Activated naive CD4-positive, alpha-beta T cell treated with anti-CD3 and anti-CD28 coated beads, Interleukin-2, amount 50 U/mL, for 16 hours (primary cell): ENCODE measurements at regions not wholly inside any gene's neighbourhood (a gene's known extent, or its start where the extent isn't known, plus 50 kb on each side); places are given as distances from the start of the nearest gene placed in this dataset.

Source experiments
- DNase-seq: peaks from one replicate; pipeline ENCODE4 v3.0.0-alpha.2; 2020

- no peak for DNase-seq
These were observed 167.9 kb upstream of the KIAA1217 start for GRCh38 chr10:24041034-24041433.

DNA sequence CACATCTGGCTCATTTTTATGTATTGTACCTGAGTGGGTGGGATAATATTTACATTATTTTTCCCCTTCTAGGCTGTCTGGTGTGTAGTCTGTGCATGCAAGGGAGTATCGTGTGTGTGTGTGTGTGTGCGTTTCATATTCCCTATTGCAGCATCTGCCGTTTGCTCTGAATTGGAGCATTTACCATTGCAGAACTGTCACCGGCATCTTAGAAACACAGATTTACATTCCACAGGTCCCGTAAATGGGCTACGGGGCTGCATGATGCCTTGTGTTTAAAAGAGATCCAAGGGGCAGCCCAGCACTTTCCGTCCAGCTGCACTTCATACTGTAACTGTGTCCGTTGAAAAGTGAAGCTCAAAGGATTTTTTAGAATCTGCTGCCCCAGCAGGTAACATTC lies 167.1 kb upstream of the KIAA1217 start:
- no peak for DNase-seq

DNA sequence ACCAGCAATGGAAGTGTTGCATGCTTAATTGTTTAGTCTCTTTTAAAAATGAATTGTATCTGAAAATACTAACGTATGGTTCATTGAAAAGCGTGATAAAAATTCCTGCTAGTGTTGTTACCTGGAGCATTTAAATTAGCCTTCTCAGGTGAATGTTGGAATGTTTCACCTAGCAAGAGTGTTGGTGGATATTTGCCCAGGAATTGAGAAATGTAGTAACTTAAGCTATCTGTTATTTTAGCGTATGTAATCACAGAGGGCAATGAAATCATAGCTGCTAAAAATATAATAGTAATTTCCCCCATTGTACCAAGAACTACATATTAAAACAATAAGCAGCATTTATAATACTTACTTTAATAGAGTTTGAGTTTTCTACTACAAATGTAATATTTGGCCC lies 166.1 kb upstream of the KIAA1217 start:
- DNase-seq = no peak

- no peak for DNase-seq
These were observed 162.9 kb upstream of the KIAA1217 start for GRCh38 chr10:24046060-24046459.

DNA sequence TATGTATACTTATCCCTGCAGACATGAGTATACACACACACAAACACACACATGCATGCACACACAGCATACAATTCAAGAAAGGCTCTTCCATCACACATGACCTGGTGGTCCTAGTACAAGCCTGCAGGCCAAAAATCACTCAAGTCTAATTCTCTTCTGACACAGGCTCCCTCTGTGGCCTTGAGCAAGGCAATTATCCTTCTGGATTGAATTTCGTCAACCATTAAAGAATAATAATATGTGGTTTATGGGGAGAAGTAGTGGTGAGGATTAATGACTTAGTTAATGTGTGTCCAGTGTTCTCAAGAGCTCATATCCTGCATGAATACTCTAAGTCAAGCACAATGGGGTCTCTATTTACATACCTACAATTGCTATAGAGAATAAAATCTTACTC lies 161.8 kb upstream of the KIAA1217 start:
- DNase-seq = no peak

DNA sequence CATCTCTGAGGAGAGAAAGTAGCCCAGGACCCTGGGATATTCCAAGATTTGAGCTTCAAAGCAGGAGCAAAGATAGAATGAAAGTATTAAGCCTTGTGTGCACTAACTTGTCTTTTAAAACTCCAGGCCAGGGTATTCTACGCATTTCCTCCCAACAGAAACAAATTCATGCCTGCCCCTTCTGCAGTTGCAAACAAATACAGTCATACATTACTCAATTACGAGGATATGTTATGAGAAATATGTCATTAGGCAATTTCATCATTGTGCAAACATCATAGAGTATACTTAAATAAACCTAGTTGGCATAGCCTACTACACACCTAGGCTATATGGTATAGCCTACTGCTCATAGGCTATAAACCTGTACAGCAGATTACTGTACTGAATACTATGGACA lies 154.5 kb upstream of the KIAA1217 start:
- DNase-seq = no peak

GRCh38 chr10:24080207-24080606 lies 128.7 kb upstream of the KIAA1217 start:
- DNase-seq = no peak

- no peak for DNase-seq
These were observed 122.4 kb upstream of the KIAA1217 start for GRCh38 chr10:24086296-24087086.

DNA sequence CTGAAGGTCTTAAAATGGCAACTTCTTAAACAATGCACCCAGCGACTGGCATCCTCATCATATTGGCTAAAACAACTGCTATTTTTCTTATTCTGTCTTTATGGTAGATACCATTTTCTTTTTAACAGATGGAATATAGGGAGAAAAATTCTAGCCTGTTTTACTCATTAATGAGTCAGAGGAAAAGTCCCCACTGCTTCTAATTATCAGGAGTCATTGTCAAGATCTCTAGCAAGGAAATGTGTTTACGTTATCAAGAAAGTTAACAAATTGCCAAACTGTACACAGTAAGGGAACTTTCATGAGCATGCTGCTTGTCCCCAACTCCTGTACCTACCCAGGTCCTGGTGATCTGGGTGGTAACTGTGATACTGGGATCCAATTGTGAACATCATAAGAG lies 117.7 kb upstream of the KIAA1217 start:
- no peak for DNase-seq

GRCh38 chr10:24096281-24096680 lies 112.7 kb upstream of the KIAA1217 start:
- no peak for DNase-seq

- no peak for DNase-seq
These were observed 111.2 kb upstream of the KIAA1217 start for GRCh38 chr10:24097751-24098207.

DNA sequence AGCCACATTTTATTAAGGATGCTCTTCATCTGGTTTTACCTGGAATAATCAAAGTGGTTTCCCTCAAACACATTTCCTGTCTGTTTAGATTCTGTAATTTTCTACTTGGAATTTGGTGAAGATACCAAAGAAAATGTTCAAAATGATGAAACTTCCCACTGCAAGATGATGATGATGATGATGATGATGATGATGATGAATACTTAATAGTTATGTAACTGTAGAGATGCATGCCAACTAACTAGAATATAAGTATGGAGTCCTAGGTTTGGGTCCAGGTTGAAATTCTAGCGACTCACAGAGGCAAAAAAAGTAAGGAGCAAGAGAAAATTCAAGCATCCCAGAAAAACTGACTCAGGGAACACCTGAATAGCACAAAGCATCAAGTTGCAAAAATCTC lies 104.0 kb upstream of the KIAA1217 start:
- no peak for DNase-seq

DNA sequence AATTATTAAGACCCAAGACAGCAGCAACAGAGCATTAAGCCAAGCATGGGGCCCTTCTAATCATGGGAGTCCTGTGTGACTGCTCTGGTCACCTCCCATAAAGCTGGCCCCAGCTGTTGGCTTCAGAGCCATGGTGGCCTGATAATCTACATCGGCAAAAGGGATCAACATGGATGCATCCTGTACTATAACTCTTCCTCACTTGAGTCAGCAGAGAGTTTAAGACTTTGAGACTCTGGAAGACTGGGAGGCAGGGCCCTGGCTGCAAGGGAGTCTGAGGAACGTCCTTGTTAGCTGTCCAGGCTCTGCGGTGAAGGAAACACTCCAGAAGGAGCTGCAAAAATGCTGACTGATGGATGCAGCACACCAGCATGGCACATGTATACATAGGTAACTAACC lies 95.0 kb upstream of the KIAA1217 start:
- no peak for DNase-seq

DNA sequence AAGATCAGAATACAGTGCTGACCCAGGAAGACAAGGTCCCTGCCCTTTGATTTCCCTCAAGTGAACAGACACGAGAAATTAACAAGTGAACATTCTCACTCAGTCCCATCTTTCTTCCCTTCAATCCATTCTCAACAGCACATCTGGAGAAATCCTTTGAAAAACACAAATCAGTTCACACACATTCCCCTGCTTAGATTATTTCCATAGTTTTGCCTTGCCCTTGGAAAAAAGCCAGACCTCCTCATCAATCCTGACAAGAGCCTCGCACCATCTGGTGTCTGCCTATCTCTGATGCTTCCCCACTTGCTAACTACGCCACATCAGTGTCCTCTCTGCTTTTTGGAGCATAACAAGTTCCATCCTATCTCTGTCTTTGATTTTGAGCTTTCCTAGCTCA lies 94.4 kb upstream of the KIAA1217 start:
- DNase-seq = no peak

- no peak for DNase-seq
These were observed 93.5 kb upstream of the KIAA1217 start for GRCh38 chr10:24115403-24115802.

DNA sequence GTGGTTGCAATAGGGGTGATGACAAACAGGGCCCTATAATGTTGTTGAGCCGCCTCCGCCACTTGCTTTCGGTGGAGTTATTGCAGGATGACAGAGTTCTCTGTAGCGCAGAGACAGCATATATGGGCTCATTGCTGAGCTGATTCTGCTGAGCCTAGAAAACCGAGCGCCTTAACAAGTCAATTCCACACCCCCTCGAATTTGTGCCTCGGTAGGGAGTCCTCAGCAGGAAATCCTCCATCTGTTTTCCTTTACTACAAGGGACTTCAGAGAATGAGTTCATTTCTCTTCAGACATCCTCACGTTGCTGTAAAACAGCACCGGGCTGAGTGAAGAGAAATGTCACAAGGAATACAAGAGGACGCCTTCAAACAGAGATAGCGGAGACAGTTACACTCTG lies 90.7 kb upstream of the KIAA1217 start:
- DNase-seq = no peak

GRCh38 chr10:24119896-24120295 lies 89.0 kb upstream of the KIAA1217 start:
- no peak for DNase-seq

- DNase-seq = no peak
These were observed 88.3 kb upstream of the KIAA1217 start for GRCh38 chr10:24120646-24121045.

DNA sequence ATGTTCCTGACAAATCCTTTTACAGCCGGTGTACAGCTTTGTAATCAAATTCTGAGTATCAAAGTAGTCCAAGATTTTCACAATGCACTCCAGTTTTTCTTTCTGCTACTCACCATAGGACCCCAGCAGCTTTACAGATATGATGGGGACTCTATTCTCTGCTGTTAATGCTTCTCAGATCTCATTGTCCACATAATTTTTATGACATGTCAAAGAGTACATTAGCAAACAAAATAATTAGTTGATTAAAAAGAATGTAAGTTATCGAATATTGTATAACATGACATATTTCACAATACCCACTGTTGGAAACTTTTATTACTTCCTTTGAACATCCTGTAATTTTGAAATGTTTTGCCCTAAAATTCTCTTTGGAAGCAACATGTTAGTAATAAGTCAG lies 81.4 kb upstream of the KIAA1217 start:
- DNase-seq = no peak

- no peak for DNase-seq
These were observed 80.7 kb upstream of the KIAA1217 start for GRCh38 chr10:24128066-24128730.

DNA sequence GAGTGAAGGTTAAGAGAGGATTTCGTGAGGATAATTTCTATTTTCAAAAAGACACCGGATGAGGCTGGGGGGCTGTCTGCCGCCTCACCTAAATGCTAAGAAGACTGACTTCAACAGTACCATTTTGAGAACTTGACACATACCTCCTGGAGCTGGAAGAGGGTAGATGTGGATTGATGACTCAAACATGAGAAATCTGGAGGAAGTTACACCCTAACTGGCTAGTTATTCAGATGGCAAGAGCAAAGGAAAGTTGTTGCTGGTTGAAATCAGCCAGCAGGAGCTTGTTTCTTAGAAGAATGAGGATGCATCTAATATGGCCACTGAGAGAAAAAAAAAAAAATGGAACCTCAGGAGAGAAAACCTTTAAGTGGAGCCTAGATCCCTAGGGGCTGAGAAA lies 76.2 kb upstream of the KIAA1217 start:
- DNase-seq = no peak

- no peak for DNase-seq
These were observed 75.1 kb upstream of the KIAA1217 start for GRCh38 chr10:24133835-24134234.

GRCh38 chr10:24136070-24136469 lies 72.9 kb upstream of the KIAA1217 start:
- DNase-seq = no peak

- no peak for DNase-seq
These were observed 61.6 kb upstream of the KIAA1217 start for GRCh38 chr10:24147321-24147720.

GRCh38 chr10:24149640-24150039 lies 59.3 kb upstream of the KIAA1217 start:
- DNase-seq = no peak
